ENCODE measurements at regions not wholly inside any gene's neighbourhood (a gene's known extent, or its start where the extent isn't known, plus 50 kb on each side); places are given as distances from the start of the nearest gene placed in this dataset.

GRCh38 chr4:149902242-149902641 lies 86.6 kb upstream of the IQCM start:
- ATAC-seq = no peak
- TF ChIP-seq ARNTL (CRISPR knock-in tag; IDR thresholded peaks at IDR 0.05; ENCODE audit: borderline replicate concordance, low read depth) (no peak), ISL1 (CRISPR knock-in tag; IDR thresholded peaks at IDR 0.05) (no peak), ZC3H10 (CRISPR knock-in tag; IDR thresholded peaks at IDR 0.05) (no peak), PPARA (CRISPR knock-in tag; IDR thresholded peaks at IDR 0.05; ENCODE audit: borderline replicate concordance) (no peak), ESRRG (CRISPR knock-in tag; IDR thresholded peaks at IDR 0.05) (no peak)

DNA sequence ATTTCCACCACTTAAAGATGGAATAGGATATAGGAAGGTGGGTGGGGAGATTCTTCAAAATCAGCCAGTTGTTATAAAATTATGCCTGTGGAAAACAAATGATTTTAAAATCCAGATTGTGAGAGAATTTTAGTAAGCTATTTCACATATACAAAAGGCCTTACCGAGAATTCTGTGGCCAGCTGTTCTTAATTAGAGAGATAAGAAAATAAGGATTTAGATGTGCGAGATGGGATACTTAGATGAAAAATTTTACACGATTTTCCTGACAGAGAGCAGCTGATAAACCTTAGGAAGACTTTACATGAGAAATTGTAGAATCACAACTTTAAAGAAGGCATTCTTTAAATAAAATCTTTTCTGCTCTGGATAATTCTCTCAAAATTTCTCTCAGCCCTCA lies 94.5 kb upstream of the IQCM start:
- no peak for ATAC-seq
- no peak for TF ChIP-seq ZNF8 (CRISPR knock-in tag; IDR thresholded peaks at IDR 0.05)
- no peak for TF ChIP-seq PPARA (CRISPR knock-in tag; IDR thresholded peaks at IDR 0.05; ENCODE audit: borderline replicate concordance)
- peak; percentile 66; the same call in 1 of the 2 replicates for TF ChIP-seq TCF4 (CRISPR knock-in tag; IDR thresholded peaks at IDR 0.05; ENCODE audit: borderline replicate concordance)

GRCh38 chr4:149910604-149911350 lies 95.1 kb upstream of the IQCM start:
- ATAC-seq = no peak
- TF ChIP-seq ZFP30 (CRISPR knock-in tag; IDR thresholded peaks at IDR 0.05) (no peak), ESRRG (CRISPR knock-in tag; IDR thresholded peaks at IDR 0.05) (no peak), ZNF565 (CRISPR knock-in tag; conservative IDR thresholded peaks at IDR 0.05; ENCODE audit: low read depth) (no peak), TCF4 (CRISPR knock-in tag; IDR thresholded peaks at IDR 0.05; ENCODE audit: borderline replicate concordance) (no peak), OSR1 (CRISPR knock-in tag; IDR thresholded peaks at IDR 0.05) (no peak)
- TF ChIP-seq, protein P1, sequence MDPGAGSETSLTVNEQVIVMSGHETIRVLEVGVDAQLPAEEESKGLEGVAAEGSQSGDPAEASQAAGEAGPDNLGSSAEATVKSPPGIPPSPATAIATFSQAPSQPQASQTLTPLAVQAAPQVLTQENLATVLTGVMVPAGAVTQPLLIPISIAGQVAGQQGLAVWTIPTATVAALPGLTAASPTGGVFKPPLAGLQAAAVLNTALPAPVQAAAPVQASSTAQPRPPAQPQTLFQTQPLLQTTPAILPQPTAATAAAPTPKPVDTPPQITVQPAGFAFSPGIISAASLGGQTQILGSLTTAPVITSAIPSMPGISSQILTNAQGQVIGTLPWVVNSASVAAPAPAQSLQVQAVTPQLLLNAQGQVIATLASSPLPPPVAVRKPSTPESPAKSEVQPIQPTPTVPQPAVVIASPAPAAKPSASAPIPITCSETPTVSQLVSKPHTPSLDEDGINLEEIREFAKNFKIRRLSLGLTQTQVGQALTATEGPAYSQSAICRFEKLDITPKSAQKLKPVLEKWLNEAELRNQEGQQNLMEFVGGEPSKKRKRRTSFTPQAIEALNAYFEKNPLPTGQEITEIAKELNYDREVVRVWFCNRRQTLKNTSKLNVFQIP (CRISPR knock-in tag; IDR thresholded peaks at IDR 0.05; ENCODE audit: borderline replicate concordance, low read depth) = no peak
- TF ChIP-seq, protein P2, sequence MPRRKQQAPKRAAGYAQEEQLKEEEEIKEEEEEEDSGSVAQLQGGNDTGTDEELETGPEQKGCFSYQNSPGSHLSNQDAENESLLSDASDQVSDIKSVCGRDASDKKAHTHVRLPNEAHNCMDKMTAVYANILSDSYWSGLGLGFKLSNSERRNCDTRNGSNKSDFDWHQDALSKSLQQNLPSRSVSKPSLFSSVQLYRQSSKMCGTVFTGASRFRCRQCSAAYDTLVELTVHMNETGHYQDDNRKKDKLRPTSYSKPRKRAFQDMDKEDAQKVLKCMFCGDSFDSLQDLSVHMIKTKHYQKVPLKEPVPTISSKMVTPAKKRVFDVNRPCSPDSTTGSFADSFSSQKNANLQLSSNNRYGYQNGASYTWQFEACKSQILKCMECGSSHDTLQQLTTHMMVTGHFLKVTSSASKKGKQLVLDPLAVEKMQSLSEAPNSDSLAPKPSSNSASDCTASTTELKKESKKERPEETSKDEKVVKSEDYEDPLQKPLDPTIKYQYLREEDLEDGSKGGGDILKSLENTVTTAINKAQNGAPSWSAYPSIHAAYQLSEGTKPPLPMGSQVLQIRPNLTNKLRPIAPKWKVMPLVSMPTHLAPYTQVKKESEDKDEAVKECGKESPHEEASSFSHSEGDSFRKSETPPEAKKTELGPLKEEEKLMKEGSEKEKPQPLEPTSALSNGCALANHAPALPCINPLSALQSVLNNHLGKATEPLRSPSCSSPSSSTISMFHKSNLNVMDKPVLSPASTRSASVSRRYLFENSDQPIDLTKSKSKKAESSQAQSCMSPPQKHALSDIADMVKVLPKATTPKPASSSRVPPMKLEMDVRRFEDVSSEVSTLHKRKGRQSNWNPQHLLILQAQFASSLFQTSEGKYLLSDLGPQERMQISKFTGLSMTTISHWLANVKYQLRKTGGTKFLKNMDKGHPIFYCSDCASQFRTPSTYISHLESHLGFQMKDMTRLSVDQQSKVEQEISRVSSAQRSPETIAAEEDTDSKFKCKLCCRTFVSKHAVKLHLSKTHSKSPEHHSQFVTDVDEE (CRISPR knock-in tag; IDR thresholded peaks at IDR 0.05) = no peak

DNA sequence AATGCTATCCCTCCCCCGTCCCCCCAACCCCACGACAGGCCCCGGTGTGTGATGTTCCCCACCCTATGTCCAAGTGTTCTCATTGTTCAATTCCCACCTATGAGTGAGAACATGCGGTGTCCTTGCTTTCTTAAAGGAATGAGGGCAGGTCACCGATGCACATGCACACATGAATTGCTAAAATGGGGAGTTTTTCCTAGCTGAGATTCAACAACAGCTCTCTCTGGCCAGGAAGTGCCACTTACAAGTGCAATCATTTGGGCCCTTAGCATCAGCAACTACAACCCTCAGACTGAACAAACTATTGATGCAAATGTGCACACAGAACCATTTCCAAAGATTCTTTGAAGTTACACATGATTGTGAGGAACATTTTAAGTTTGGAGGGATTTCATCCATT lies 95.7 kb upstream of the IQCM start:
- ATAC-seq = no peak

More for the DNA sequence above, 95.7 kb upstream of the IQCM start:
- TF ChIP-seq, protein P3, sequence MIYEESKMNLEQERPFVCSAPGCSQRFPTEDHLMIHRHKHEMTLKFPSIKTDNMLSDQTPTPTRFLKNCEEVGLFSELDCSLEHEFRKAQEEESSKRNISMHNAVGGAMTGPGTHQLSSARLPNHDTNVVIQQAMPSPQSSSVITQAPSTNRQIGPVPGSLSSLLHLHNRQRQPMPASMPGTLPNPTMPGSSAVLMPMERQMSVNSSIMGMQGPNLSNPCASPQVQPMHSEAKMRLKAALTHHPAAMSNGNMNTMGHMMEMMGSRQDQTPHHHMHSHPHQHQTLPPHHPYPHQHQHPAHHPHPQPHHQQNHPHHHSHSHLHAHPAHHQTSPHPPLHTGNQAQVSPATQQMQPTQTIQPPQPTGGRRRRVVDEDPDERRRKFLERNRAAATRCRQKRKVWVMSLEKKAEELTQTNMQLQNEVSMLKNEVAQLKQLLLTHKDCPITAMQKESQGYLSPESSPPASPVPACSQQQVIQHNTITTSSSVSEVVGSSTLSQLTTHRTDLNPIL (CRISPR knock-in tag; IDR thresholded peaks at IDR 0.05; ENCODE audit: low read depth) = no peak
- TF ChIP-seq, protein P2 (CRISPR knock-in tag; IDR thresholded peaks at IDR 0.05) = no peak
- no peak for TF ChIP-seq ZFP3 (CRISPR knock-in tag; IDR thresholded peaks at IDR 0.05)
- TF ChIP-seq TOX (CRISPR knock-in tag; IDR thresholded peaks at IDR 0.05; ENCODE audit: borderline replicate concordance) = no peak
- TF ChIP-seq, protein P4, sequence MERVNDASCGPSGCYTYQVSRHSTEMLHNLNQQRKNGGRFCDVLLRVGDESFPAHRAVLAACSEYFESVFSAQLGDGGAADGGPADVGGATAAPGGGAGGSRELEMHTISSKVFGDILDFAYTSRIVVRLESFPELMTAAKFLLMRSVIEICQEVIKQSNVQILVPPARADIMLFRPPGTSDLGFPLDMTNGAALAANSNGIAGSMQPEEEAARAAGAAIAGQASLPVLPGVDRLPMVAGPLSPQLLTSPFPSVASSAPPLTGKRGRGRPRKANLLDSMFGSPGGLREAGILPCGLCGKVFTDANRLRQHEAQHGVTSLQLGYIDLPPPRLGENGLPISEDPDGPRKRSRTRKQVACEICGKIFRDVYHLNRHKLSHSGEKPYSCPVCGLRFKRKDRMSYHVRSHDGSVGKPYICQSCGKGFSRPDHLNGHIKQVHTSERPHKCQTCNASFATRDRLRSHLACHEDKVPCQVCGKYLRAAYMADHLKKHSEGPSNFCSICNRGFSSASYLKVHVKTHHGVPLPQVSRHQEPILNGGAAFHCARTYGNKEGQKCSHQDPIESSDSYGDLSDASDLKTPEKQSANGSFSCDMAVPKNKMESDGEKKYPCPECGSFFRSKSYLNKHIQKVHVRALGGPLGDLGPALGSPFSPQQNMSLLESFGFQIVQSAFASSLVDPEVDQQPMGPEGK (CRISPR knock-in tag; IDR thresholded peaks at IDR 0.05; ENCODE audit: borderline replicate concordance) = no peak
- TF ChIP-seq PPARA (CRISPR knock-in tag; IDR thresholded peaks at IDR 0.05; ENCODE audit: borderline replicate concordance) = no peak
- TF ChIP-seq BACH2 (CRISPR knock-in tag; IDR thresholded peaks at IDR 0.05; ENCODE audit: borderline replicate concordance) = no peak
- TF ChIP-seq ZNF8 (CRISPR knock-in tag; IDR thresholded peaks at IDR 0.05) = no peak
- TF ChIP-seq TCF4 (CRISPR knock-in tag; IDR thresholded peaks at IDR 0.05; ENCODE audit: borderline replicate concordance) = no peak
- TF ChIP-seq SNAI2 (CRISPR knock-in tag; IDR thresholded peaks at IDR 0.05) = no peak
- TF ChIP-seq GLIS3 (CRISPR knock-in tag; IDR thresholded peaks at IDR 0.05) = no peak
- no peak for TF ChIP-seq CSRNP3 (CRISPR knock-in tag; IDR thresholded peaks at IDR 0.05)
- TF ChIP-seq OSR1 (CRISPR knock-in tag; IDR thresholded peaks at IDR 0.05) = no peak
- no peak for TF ChIP-seq ZC3H10 (CRISPR knock-in tag; IDR thresholded peaks at IDR 0.05)
- TF ChIP-seq RARB (CRISPR knock-in tag; IDR thresholded peaks at IDR 0.05) = no peak
- TF ChIP-seq ZNF565 (CRISPR knock-in tag; conservative IDR thresholded peaks at IDR 0.05; ENCODE audit: low read depth) = no peak
- no peak for TF ChIP-seq CSDC2 (CRISPR knock-in tag; IDR thresholded peaks at IDR 0.05)
- TF ChIP-seq ARNTL (CRISPR knock-in tag; IDR thresholded peaks at IDR 0.05; ENCODE audit: borderline replicate concordance, low read depth) = no peak
- no peak for TF ChIP-seq ZNF70 (CRISPR knock-in tag; IDR thresholded peaks at IDR 0.05)
